HG03520 (cell line): ENCODE measurements at regions not wholly inside any gene's neighbourhood (a gene's known extent, or its start where the extent isn't known, plus 50 kb on each side); places are given as distances from the start of the nearest gene placed in this dataset.
"Not testable (repeated sequence)": the region's sequence is repeated elsewhere in the genome, so short reads cannot be mapped to it uniquely, and the experiment has no call there.

Source experiments
- ATAC-seq: cut with Tn5 transposase; IDR thresholded peaks from one replicate; pipeline ENCODE4 v1.9.1; 2021; ENCODE audit warnings: mild to moderate bottlenecking, moderate library complexity; ENCODE audit not compliant: unreplicated experiment

DNA sequence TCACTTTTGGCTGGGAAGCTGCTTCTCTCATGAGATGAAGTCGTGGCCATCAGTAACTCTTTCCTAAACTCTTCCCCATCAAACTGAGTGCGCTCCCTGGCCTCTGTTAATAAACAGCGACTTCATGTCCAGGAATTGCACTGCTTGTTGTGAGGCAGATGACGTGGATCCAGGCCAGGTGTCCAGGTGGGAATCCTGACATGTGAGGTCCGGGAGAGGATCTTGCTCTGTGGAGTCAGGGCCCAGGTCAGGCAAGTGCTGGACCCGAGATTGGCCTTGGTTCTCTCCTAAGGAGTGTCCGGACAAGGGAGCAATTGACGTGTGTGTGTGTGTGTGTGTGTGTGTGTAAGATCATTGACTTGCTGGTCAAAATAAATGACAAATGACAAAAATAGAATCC is 362.7 kb downstream of the GLRX3 start:
- ATAC-seq: no peak

DNA sequence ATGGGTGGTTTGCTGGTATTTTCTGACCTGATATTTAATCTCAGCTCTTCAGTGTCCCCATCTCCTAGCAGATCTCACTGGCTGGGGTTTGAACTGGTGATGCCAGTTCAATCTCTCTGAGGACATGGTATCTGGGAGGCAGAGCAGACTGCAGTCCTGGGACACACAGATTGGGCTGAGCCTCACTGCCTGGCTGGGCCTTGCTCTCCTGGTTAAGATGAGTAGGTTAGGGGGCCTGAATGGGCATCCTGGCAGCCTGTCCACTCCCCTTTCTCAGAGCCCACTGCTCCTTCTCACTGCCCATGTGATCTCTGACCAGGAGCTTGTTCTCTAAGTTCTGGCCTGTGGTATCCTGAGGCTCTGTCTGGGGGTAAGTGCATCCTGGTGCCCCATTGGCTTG is 363.4 kb downstream of the GLRX3 start:
- ATAC-seq: no peak

DNA sequence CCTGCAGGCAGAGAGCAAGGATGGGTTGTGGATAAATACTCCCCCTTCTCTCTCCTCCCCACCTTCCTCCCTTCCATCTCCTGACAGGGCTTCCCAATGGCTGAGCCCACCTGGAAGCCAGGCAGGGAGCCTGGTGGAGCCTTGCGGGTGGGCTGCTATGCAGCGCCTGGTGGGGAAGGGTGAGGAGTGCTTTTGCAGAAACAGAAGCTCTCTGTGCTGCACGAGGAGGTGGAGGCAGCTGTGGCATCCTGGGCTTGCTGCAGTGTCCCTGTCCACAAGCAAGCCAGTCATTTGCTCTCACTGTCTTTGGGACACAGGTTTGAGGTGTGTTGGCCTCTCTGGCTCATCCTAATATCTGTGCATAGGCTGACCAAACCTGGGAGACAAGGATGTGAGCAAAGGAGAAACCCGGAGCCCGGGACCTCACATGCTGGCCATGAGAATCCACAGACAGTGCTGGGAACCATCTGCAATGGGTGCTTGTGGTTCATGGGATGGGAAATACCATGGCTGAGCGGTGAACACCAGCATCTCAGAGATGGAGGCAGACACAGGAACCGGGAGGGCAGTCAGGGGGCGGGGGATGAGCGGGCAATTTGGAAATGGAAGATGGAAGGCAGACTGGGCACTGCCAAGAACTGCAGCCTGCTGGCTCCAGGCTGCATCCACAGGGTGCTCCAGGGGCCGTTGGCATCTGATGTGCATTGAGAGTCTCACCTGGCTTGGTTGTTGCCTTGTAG is 364.2 kb downstream of the GLRX3 start:
- ATAC-seq: no peak

DNA sequence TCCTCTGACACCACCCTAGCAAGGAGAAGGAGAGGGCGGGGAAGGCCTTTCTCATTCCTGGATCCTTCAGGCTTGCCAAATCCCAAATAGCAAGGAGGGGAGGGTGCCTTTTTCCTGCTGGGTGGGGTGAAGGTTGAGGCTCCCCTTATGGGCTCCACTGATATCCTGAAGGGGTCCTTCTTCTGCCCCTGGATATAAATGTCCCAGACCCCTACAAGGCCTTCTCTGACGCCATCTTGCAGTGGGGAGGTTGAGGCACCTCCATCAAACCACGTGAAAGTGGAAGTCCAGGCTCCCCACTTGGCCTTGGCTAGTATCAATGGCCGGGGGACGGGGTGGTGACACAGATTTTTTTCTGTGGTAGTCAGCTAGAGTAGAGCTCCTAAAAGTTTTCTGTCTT is 371.3 kb downstream of the GLRX3 start:
- no peak for ATAC-seq

DNA sequence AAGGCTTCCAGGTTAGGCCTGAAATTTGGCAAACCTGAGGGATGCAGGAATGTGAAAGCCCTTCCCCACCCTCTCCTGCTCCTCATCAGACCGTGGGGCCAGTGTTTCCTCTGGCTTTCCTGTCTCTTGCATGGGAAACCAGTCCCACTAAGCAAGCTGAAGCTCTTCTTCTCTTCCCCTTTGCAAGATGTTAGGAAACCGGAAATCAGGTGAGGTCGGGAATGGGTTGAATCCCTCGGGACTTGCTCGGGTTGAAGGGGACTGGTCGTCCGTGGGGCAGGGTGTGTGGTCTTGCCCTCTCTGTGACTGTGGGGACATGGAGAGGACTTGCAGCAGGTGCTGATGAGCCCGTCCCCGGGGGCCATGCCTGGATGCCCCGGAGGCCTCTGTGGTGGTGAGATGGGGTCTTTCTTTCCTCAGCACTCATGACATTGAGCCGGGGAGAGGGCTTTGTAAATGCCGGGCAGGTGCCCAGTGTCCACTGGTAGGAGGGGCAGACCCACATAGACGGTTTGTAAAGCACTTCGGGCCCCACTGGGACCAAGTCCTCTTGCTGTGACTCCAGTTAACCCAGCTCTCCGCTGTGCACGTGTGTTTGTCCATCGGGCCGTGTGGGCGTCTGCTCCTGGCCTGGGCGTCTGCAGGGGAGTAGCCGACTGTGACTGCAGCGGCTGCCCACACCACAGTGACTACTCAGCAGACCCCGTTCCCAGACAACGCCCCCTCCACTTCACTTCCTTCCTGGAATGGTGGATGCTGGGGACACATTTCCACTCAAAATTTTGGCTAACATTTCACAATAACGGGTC is 373.9 kb downstream of the GLRX3 start:
- no peak for ATAC-seq

DNA sequence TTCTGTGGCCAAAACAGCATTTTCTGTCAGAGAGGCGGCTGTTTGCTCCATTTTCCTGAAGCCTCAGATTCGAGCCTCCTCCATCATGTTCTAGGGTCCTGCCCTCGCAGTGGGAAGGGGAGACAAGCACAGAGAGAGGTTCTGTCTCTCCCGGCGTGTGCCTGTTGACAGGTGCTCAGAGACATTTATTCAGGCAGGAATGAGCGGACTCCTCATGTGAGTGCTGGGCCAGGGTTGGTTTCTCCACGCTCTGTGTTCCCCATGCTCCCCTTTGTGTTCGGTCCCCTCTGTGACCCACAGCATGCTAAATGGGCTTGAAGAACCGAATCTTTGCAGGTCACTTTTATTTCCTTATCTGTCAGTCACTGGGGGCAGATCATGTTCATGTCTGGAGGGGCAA is 374.6 kb downstream of the GLRX3 start:
- ATAC-seq: no peak

DNA sequence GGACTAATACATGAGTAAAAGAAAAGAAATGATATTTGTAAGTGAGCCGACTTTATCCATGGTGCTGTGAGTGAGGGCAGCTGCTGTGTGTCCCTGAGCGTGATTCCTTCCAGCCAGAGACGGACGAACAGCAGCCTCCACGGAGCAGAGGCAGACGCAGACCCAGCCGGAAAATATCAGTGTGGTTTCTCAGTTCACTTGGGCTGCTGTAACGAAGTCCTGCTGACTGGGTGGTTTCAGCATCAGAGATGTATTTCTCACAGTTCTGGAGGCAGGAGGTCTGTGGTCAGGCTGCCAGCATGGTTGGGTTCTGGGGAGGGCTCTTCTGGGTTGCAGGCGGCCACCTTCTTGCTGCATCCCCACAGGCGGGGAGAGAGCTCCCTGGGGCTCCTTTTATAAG is 375.6 kb downstream of the GLRX3 start:
- ATAC-seq: no peak

DNA sequence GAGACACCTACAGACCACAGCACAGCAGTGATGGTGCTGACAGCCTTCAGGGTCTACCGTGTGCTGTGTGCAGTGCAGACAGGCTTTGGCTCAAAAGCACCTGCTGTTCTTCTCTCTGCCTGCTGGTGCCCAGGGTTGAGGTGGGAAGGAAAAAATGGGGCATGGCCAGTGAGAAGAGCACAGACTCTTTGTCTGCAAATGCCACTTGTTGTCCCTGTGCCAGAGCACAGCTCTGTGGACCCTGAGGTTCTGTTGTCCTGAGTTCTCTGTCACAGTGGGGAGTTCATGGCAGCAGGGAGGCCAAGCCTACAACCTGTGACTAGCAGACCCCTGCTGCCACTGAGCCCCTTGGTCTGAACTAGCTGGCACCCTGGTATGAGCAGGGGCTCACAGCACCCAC is 376.7 kb downstream of the GLRX3 start:
- no peak for ATAC-seq

DNA sequence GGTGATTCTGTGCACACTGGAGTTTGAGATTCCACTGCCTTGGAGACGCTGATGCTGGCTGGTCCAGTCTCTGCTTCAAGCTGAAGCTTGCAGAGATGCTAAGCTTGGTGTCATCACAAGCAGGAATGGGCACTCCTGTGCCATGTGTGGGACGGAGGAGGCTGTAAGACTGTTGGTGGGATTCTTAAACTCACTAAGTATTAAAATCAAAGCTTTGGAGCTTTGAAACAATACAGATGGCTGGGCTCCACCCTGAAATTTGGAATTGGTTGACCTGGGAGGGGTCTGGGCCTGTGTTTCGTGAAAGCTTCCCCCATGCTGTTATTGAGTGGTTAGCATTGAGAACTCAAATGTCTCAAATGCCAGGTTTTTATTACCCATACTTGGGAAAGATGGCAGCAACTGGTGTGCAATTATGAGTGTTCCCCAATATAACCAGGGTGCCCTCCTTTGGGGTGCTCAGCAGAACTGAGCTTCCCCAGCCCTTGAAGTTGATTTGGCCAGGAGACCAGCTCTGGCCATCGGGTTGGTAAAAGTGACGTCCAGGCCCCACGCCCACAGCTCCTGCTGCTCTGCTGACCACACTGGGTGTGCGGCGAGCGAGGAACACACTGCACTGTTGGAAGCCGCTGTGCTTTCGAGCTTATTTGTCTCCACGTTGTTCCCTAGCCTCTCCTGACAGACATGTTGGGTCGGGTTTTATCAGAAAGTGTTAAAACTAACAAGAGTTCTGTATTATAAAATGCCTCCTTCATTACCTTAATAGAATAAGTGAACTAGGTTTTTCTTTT is 377.7 kb downstream of the GLRX3 start:
- no peak for ATAC-seq

DNA sequence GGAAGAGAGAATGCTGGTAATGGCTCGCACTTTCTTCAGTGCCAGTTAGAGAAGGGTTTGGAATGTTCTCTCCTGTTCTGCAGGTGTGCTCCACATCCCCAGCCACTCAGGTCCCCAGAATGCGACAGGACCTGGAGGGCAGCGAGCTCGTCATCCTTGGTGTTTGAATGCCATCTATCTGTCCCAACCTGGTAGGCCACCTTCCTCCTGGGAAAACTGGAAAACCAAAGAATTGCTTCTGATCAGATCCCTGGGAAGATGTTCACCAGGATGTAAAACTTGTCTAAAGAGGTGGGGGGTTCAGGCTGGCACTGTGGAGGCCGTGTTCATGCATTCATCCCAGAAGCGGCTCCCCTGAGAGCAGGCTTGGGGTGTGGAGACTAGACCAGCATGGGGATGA is 379.5 kb downstream of the GLRX3 start:
- no peak for ATAC-seq

DNA sequence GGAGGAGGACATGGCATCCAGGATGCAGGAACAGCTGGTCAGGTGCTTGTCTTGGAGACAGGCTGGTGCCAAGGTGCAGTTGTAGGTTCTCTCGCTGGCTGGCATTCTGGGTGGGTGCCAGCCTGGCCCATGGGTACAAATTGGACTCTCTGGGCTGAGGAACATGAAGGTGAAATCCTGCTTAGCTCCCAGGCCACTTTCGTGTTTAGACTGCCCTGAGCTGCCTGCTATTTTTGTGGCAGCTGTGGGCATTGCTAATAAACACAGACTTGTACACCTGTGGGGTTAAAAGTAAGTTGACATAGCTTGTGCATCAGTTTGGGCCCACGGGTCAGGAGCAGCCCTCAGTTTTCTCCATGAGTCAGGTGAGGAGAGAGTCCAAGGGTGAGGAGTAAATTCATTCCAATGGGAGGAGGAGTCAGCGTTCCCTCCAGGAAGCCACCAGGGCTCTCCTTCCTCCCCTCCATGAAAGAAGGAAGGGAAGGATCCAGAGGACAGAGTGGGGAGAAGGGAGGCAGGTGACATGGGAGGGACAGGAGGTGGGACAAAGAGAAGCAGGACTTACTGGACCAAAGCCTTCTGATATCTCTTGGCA is 380.0 kb downstream of the GLRX3 start:
- no peak for ATAC-seq

DNA sequence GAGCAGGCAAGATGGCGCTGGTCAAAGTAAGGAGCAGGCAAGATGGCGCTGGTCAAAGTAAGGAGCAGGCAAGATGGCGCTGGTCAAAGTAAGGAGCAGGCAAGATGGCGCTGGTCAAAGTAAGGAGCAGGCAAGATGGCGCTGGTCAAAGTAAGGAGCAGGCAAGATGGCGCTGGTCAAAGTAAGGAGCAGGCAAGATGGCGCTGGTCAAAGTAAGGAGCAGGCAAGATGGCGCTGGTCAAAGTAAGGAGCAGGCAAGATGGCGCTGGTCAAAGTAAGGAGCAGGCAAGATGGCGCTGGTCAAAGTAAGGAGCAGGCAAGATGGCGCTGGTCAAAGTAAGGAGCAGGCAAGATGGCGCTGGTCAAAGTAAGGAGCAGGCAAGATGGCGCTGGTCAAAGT is 382.7 kb downstream of the GLRX3 start:
- ATAC-seq: not testable (repeated sequence)

DNA sequence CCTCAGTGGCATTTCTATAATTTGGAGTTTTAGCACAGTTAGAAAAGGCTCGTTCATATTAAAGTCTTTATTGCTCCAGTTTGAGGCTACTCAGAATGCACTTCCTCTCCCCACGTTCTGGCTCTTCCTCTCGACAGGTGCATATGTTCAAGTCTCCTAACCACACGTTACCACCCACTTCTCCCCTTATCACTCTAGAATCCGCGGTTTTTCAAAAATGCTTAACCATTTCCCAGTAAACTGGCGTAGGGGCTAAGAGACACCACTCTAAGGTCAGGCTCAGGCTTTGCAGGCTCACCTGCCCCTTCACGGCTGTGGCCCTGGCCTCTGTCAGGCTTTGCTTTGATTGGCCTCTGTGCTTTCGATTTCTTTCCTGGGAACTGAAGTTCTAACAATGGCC is 383.6 kb downstream of the GLRX3 start:
- ATAC-seq: no peak

DNA sequence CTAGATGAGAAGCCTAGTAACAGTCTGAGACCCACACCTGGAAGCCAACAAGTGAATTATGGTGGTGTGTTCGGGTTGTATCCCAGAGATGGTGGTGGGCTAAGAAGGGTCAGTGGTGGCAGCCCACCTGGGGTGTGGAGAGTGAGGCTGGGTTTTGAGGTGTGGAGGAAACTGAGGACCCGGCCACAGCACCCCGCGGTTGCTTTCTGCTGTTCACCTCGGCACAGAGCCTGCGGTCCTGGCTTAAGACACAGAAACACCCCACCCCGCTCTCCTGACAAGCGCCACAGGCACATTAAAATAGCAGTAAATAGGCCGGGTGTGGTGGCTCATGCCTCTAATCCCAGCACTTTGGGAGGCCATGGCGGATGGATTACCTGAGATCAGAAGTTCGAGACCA is 395.1 kb downstream of the GLRX3 start:
- ATAC-seq: no peak

DNA sequence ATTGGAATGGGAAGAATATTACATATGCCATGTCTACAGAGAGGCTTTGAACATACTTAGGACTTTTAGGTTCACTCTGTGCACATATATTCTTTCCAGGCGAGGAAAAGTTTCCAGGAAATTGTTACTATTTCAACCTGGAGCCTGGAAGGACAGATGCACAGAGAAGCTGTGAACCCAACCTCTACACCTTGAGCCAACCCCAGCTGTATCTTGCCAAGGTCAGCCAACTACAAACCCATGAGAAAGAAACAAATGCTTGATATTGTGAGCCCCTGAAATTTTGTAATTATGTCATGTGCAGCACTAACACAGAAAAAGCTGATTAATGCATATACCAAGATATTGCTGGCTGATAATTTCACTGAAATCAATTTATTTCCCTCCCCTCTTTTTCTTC is 404.9 kb downstream of the GLRX3 start:
- ATAC-seq: no peak

DNA sequence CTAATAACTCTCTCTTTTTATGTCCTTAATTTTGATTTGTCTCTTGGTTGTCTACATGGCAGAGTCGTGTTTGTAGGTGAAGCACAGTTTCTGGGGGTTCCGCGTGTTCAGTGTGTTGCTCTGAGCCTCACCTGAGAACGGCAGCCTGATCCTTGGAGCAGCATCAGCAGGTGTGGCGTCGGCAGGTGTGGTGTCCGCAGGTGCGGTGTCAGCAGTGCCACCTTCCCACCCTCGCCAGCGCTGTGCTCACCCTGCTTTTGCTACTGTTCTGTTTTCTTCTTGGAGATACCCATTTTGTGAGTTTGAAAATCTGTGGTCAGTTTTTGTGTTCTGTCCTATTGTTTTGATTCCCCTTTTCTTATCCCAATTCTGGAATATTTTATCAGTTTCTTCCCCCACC is 406.6 kb downstream of the GLRX3 start:
- ATAC-seq: no peak

DNA sequence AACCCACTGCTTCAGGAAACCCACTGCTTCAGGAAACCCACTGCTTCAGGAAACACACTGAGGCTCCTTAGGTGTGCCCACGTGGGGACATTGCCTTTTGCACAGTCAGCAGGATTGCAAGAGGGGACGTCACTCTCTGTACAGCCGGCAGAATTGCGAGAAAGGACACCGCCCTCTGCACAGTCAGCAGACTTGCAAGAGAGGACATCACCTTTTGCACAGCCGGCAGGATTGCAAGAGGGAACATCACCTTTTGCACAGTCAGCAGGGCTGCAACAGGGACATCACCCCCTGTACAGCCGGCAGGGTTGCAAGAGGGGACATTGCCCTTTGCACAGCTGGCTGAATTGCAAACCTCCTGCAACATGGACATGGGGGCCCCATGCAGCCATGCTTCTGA is 407.6 kb downstream of the GLRX3 start:
- ATAC-seq: no peak

DNA sequence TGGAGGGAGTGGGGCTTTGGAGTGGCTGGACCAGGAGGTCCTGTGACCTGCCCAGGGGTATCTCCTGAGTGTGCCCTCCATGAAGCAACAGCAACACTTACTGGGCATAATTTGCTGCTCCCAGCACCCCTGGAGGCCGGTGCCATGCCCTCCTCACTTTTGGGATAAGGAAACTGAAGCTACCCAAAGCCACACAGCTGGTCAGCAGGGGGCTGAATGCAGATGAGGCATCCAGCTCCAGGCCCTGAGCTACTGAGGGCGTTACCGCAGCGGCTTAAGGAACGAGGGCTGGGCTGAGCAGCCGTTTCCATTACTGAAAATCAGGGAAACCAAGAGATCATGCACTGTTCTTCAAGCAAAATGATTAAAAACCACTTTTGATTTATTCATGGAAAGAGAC is 408.9 kb downstream of the GLRX3 start:
- no peak for ATAC-seq

DNA sequence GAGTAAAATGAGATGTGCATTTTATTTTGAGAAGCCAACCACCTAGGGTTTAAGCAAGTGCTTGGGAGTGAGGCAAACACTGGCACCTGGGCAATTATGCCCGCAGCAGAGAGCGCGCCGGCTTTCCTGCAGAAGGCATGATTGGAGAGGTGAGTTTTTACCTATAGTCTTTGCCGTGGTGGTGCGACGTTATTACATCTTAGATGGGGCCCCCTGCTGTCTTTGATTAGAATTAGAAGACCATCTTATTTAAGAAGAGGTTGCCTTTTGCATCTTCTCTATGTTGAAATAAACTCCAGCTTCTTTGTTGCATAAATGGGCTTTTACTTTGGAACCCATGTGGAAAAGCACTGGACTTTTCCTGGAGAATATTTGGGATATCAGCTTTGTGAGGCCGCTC is 409.5 kb downstream of the GLRX3 start:
- ATAC-seq: no peak

DNA sequence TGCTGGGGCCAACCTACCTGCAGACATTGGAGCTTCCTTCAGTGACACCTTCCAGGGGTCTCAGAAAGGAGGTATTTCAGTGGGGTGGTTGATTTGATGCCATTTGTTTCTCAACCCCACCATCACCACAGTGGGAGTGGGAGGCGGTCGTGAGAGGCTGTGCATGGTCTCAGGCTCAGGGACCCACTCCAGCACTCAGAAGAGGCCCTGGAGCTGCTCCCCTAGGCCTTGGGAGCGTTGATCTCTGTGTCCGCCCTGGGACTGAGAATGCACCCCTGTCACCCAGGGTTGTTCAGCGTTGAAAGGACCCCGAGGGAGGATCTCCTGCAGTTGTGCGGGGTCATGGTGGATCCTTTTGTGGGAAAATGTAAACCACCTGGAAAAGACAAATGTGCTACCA is 410.6 kb downstream of the GLRX3 start:
- ATAC-seq: no peak

DNA sequence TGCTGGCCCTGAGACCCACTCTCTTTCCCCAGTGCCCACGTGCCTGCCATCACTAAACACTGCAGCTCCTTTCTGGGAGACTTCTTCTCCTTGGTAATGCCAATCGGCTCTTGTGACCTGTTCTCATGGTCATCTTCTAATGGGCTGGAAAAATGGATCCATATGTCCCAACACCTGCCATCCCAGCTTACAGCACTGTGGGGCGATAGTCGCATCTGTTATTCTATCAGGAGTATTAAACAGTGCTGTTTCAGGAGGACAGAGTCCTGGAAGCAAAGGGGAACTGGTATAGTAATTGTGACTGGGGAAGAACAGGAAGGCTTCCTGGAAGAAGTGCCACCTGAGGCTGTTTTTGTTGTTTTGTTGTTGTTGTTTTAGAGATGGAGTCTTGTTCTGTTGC is 411.2 kb downstream of the GLRX3 start:
- ATAC-seq: no peak
